ENCODE measurements at regions not wholly inside any gene's neighbourhood (a gene's known extent, or its start where the extent isn't known, plus 50 kb on each side); places are given as distances from the start of the nearest gene placed in this dataset.

GRCh38 chr5:163094492-163095180 lies 342.8 kb upstream of the CCNG1 start:
- H3K4ac ChIP-seq (ENCODE audit: low read depth, low read length): no peak overlapping the region
- no peak overlapping the region for H2AFZ ChIP-seq (ENCODE audit: insufficient read depth, low read length, poor library complexity)
- H3K4me2 ChIP-seq (ENCODE audit: low read length): no peak overlapping the region
- no peaks in the 10 kb centered on the region for H3K79me1 ChIP-seq (ENCODE audit: low read length)
- no peak overlapping the region for H4K8ac ChIP-seq (ENCODE audit: low read depth, low read length)
- no peak overlapping the region for H3K27ac ChIP-seq (ENCODE audit: low read depth, low read length)
- no peak overlapping the region for H3K18ac ChIP-seq (ENCODE audit: low read length)
- H2BK12ac ChIP-seq (ENCODE audit: low read length): no peak overlapping the region
- H3K79me2 ChIP-seq (ENCODE audit: control insufficient read depth, insufficient read depth, low read length, poor library complexity): no peaks in the 10 kb centered on the region
- no peak overlapping the region for H2AK5ac ChIP-seq (ENCODE audit: low read length)
- H3K9ac ChIP-seq (ENCODE audit: low read length): no peak overlapping the region
- H4K12ac ChIP-seq (ENCODE audit: low read depth, low read length): no peak overlapping the region
- no peaks in the 10 kb centered on the region for H3K4me1 ChIP-seq (ENCODE audit: control insufficient read depth in 1 of 2, insufficient read depth in 2 of 2, low read length in 2 of 2)
- H2BK120ac ChIP-seq (ENCODE audit: insufficient read depth, low read length, poor library complexity): no peak overlapping the region
- H3K9me3 ChIP-seq (ENCODE audit: insufficient read depth, low read depth, low read length): no peaks in the 10 kb centered on the region
- H3K36me3 ChIP-seq (ENCODE audit: control insufficient read depth in 1 of 2, insufficient read depth in 2 of 2, low read length in 2 of 2): no peaks in the 10 kb centered on the region
- no peak overlapping the region for H4K91ac ChIP-seq (ENCODE audit: low read depth, low read length)
- DNase-seq: no peak
- H3K23ac ChIP-seq (ENCODE audit: low read length): no peak overlapping the region
- no peak overlapping the region for H2BK5ac ChIP-seq (ENCODE audit: low read depth, low read length, poor library complexity)
- no CpG with 5 or more reads among the region's 8 CpGs for WGBS (ENCODE audit: extremely low coverage, insufficient coverage, insufficient read length)
- no peak overlapping the region for H3K4me3 ChIP-seq (ENCODE audit: low read depth, low read length)
- H3K14ac ChIP-seq (ENCODE audit: low read length): no peak overlapping the region
- no peaks in the 10 kb centered on the region for H3K27me3 ChIP-seq (ENCODE audit: insufficient read depth, low read length)

GRCh38 chr5:163104464-163104863 lies 332.9 kb upstream of the CCNG1 start:
- no CpG with 5 or more reads among the region's 5 CpGs for WGBS (ENCODE audit: extremely low coverage, insufficient coverage, insufficient read length)
- H2BK120ac ChIP-seq (ENCODE audit: insufficient read depth, low read length, poor library complexity): no peak overlapping the region
- H3K4ac ChIP-seq (ENCODE audit: low read depth, low read length): no peak overlapping the region
- H3K27ac ChIP-seq (ENCODE audit: low read depth, low read length): no peak overlapping the region
- H4K12ac ChIP-seq (ENCODE audit: low read depth, low read length): no peak overlapping the region
- H3K9me3 ChIP-seq (ENCODE audit: insufficient read depth, low read depth, low read length): no peaks in the 10 kb centered on the region
- no peaks in the 10 kb centered on the region for H3K79me1 ChIP-seq (ENCODE audit: low read length)
- no peak overlapping the region for H2BK12ac ChIP-seq (ENCODE audit: low read length)
- H3K14ac ChIP-seq (ENCODE audit: low read length): no peak overlapping the region
- H3K4me2 ChIP-seq (ENCODE audit: low read length): no peak overlapping the region
- H4K8ac ChIP-seq (ENCODE audit: low read depth, low read length): no peak overlapping the region
- H3K18ac ChIP-seq (ENCODE audit: low read length): no peak overlapping the region
- no peak overlapping the region for H2AFZ ChIP-seq (ENCODE audit: insufficient read depth, low read length, poor library complexity)
- DNase-seq: no peak
- no peaks in the 10 kb centered on the region for H3K27me3 ChIP-seq (ENCODE audit: insufficient read depth, low read length)
- H4K91ac ChIP-seq (ENCODE audit: low read depth, low read length): no peak overlapping the region
- H3K79me2 ChIP-seq (ENCODE audit: control insufficient read depth, insufficient read depth, low read length, poor library complexity): no peaks in the 10 kb centered on the region
- no peak overlapping the region for H3K23ac ChIP-seq (ENCODE audit: low read length)
- H2BK5ac ChIP-seq (ENCODE audit: low read depth, low read length, poor library complexity): no peak overlapping the region
- no peak overlapping the region for H2AK5ac ChIP-seq (ENCODE audit: low read length)
- no peak overlapping the region for H3K4me3 ChIP-seq (ENCODE audit: low read depth, low read length)
- H3K4me1 ChIP-seq (ENCODE audit: control insufficient read depth in 1 of 2, insufficient read depth in 2 of 2, low read length in 2 of 2): no peaks in the 10 kb centered on the region
- H3K9ac ChIP-seq (ENCODE audit: low read length): no peak overlapping the region
- H3K36me3 ChIP-seq (ENCODE audit: control insufficient read depth in 1 of 2, insufficient read depth in 2 of 2, low read length in 2 of 2): no peaks in the 10 kb centered on the region

GRCh38 chr5:163105456-163105855 lies 331.9 kb upstream of the CCNG1 start:
- H2BK120ac ChIP-seq (ENCODE audit: insufficient read depth, low read length, poor library complexity): no peak overlapping the region
- no peak overlapping the region for H2BK5ac ChIP-seq (ENCODE audit: low read depth, low read length, poor library complexity)
- H3K9ac ChIP-seq (ENCODE audit: low read length): no peak overlapping the region
- no peak overlapping the region for H3K18ac ChIP-seq (ENCODE audit: low read length)
- H2AK5ac ChIP-seq (ENCODE audit: low read length): no peak overlapping the region
- no peak overlapping the region for H3K4me2 ChIP-seq (ENCODE audit: low read length)
- no peak overlapping the region for H4K12ac ChIP-seq (ENCODE audit: low read depth, low read length)
- H2AFZ ChIP-seq (ENCODE audit: insufficient read depth, low read length, poor library complexity): no peak overlapping the region
- H3K4me3 ChIP-seq (ENCODE audit: low read depth, low read length): no peak overlapping the region
- no peak overlapping the region for H4K8ac ChIP-seq (ENCODE audit: low read depth, low read length)
- H3K14ac ChIP-seq (ENCODE audit: low read length): no peak overlapping the region
- no peak for DNase-seq
- no peaks in the 10 kb centered on the region for H3K36me3 ChIP-seq (ENCODE audit: control insufficient read depth in 1 of 2, insufficient read depth in 2 of 2, low read length in 2 of 2)
- no peaks in the 10 kb centered on the region for H3K27me3 ChIP-seq (ENCODE audit: insufficient read depth, low read length)
- H3K4me1 ChIP-seq (ENCODE audit: control insufficient read depth in 1 of 2, insufficient read depth in 2 of 2, low read length in 2 of 2): no peaks in the 10 kb centered on the region
- H3K4ac ChIP-seq (ENCODE audit: low read depth, low read length): no peak overlapping the region
- no CpG with 5 or more reads among the region's 2 CpGs for WGBS (ENCODE audit: extremely low coverage, insufficient coverage, insufficient read length)
- no peaks in the 10 kb centered on the region for H3K79me1 ChIP-seq (ENCODE audit: low read length)
- no peak overlapping the region for H4K91ac ChIP-seq (ENCODE audit: low read depth, low read length)
- H3K23ac ChIP-seq (ENCODE audit: low read length): no peak overlapping the region
- no peak overlapping the region for H3K27ac ChIP-seq (ENCODE audit: low read depth, low read length)
- no peak overlapping the region for H2BK12ac ChIP-seq (ENCODE audit: low read length)
- H3K79me2 ChIP-seq (ENCODE audit: control insufficient read depth, insufficient read depth, low read length, poor library complexity): no peaks in the 10 kb centered on the region
- H3K9me3 ChIP-seq (ENCODE audit: insufficient read depth, low read depth, low read length): no peaks in the 10 kb centered on the region

GRCh38 chr5:163106098-163106497 lies 331.3 kb upstream of the CCNG1 start:
- Histone ChIP-seq H3K4me2 (ENCODE audit: low read length) (no peak overlapping the region), H3K9ac (ENCODE audit: low read length) (no peak overlapping the region), H4K12ac (ENCODE audit: low read depth, low read length) (no peak overlapping the region), H2BK5ac (ENCODE audit: low read depth, low read length, poor library complexity) (no peak overlapping the region), H3K27me3 (ENCODE audit: insufficient read depth, low read length) (no peaks in the 10 kb centered on the region), H3K9me3 (ENCODE audit: insufficient read depth, low read depth, low read length) (no peaks in the 10 kb centered on the region), H2BK12ac (ENCODE audit: low read length) (no peak overlapping the region), H2BK120ac (ENCODE audit: insufficient read depth, low read length, poor library complexity) (no peak overlapping the region), H2AK5ac (ENCODE audit: low read length) (no peak overlapping the region), H3K14ac (ENCODE audit: low read length) (no peak overlapping the region), H2AFZ (ENCODE audit: insufficient read depth, low read length, poor library complexity) (no peak overlapping the region), H3K36me3 (ENCODE audit: control insufficient read depth in 1 of 2, insufficient read depth in 2 of 2, low read length in 2 of 2) (no peaks in the 10 kb centered on the region), H4K91ac (ENCODE audit: low read depth, low read length) (no peak overlapping the region), H3K4ac (ENCODE audit: low read depth, low read length) (no peak overlapping the region), H3K79me2 (ENCODE audit: control insufficient read depth, insufficient read depth, low read length, poor library complexity) (no peaks in the 10 kb centered on the region), H3K27ac (ENCODE audit: low read depth, low read length) (no peak overlapping the region), H3K4me3 (ENCODE audit: low read depth, low read length) (no peak overlapping the region), H3K23ac (ENCODE audit: low read length) (no peak overlapping the region), H3K4me1 (ENCODE audit: control insufficient read depth in 1 of 2, insufficient read depth in 2 of 2, low read length in 2 of 2) (no peaks in the 10 kb centered on the region), H4K8ac (ENCODE audit: low read depth, low read length) (no peak overlapping the region), H3K18ac (ENCODE audit: low read length) (no peak overlapping the region), H3K79me1 (ENCODE audit: low read length) (no peaks in the 10 kb centered on the region)
- no peak for DNase-seq
- no CpG with 5 or more reads among the region's 1 CpG for WGBS (ENCODE audit: extremely low coverage, insufficient coverage, insufficient read length)
